HEK293 (cell line): ENCODE measurements at regions not wholly inside any gene's neighbourhood (a gene's known extent, or its start where the extent isn't known, plus 50 kb on each side); places are given as distances from the start of the nearest gene placed in this dataset.

Experiments used
- CTCF ChIA-PET: fragments of 350-600 bp; formaldehyde crosslinking; extraction: SDS; loops from one replicate; lab custom pipeline; 2021; ENCODE audit warnings: antibody characterized with exemption; lab: Yijun Ruan, JAX
- POLR2A ChIA-PET: fragments of 300-600 bp; formaldehyde crosslinking; extraction: SDS; loops from one replicate; lab custom pipeline; 2020; ENCODE audit warnings: antibody characterized with exemption, inconsistent platforms; lab: Yijun Ruan, JAX
- H3K27ac ChIP-seq: fragments of 200-500 bp; sonication (Bioruptor generic); 2 replicates; pipeline ENCODE4 v1.5.1; 2014; ENCODE audit warnings: low read depth, low read length, control low read depth, inconsistent platforms; ENCODE audit errors: extremely low read depth
- H3K36me3 ChIP-seq, 2 experiments: fragments of 200-500 bp in 1 of 2; sonication (Bioruptor generic) in 1 of 2; 1 replicate in 1 of 2; 2 replicates in 1 of 2; pipeline ENCODE4 v1.5.1; 2014 to 2017; ENCODE audit warnings: inconsistent platforms in 2 of 2, low read length in 2 of 2; ENCODE audit not compliant: control insufficient read depth in 2 of 2, insufficient read depth in 1 of 2
- H3K4me1 ChIP-seq: fragments of 200-500 bp; sonication (Bioruptor generic); 2 replicates; pipeline ENCODE4 v1.5.1; 2014; ENCODE audit warnings: mild to moderate bottlenecking, low read length, inconsistent platforms; ENCODE audit not compliant: control insufficient read depth, insufficient read depth
- H3K4me3 ChIP-seq: 2 replicates; pipeline ENCODE4 v1.5.1; 2011; ENCODE audit warnings: low read depth, mild to moderate bottlenecking, control low read depth, low read length, moderate library complexity
- H3K9me3 ChIP-seq: fragments of 200-500 bp; sonication (Bioruptor generic); 2 replicates; pipeline ENCODE4 v1.5.1; 2014; ENCODE audit warnings: low read depth, low read length, inconsistent platforms; ENCODE audit not compliant: control insufficient read depth, insufficient read depth
- HOXA7 ChIP-seq: sonication (generic); formaldehyde crosslinking; IDR thresholded peaks from 2 replicates; pipeline ENCODE4 v1.8.1; 2022; ENCODE audit warnings: missing genetic modification reagents, borderline replicate concordance
- KLF8 ChIP-seq: fragments of 450-650 bp; formaldehyde crosslinking; IDR thresholded peaks from 2 replicates; pipeline ENCODE4 v1.5.1; 2016; ENCODE audit warnings: missing biosample characterization, missing genetic modification characterization
- MZF1 ChIP-seq: fragments of 450-650 bp; formaldehyde crosslinking; IDR thresholded peaks from 2 replicates; pipeline ENCODE4 v1.5.1; 2017; ENCODE audit warnings: missing biosample characterization, missing genetic modification characterization, borderline replicate concordance
- ZFP3 ChIP-seq: fragments of 450-650 bp; formaldehyde crosslinking; IDR thresholded peaks from 2 replicates; pipeline ENCODE4 v1.5.1; 2016; ENCODE audit warnings: low read depth, missing biosample characterization, missing genetic modification characterization
- ZFP69B ChIP-seq: fragments of 450-650 bp; formaldehyde crosslinking; IDR thresholded peaks from 2 replicates; pipeline ENCODE4 v1.5.1; 2016; ENCODE audit warnings: missing biosample characterization, missing genetic modification characterization
- ZNF341 ChIP-seq: fragments of 450-650 bp; formaldehyde crosslinking; IDR thresholded peaks from 2 replicates; pipeline ENCODE4; 2016; ENCODE audit warnings: low read depth, missing biosample characterization, missing genetic modification characterization
- ZNF37A ChIP-seq: fragments of 450-650 bp; IDR thresholded peaks from 2 replicates; pipeline ENCODE4 v1.5.1; 2018; ENCODE audit warnings: missing biosample characterization, missing genetic modification characterization
- ZNF549 ChIP-seq: fragments of 450-650 bp; IDR thresholded peaks from 2 replicates; pipeline ENCODE4 v1.5.1; 2018; ENCODE audit warnings: missing biosample characterization, missing genetic modification characterization, mild to moderate bottlenecking, inconsistent platforms, moderate library complexity
- ZNF626 ChIP-seq: fragments of 450-650 bp; sonication (Bioruptor Pico); formaldehyde crosslinking; IDR thresholded peaks from 2 replicates; pipeline ENCODE4 v1.5.1; 2018; ENCODE audit warnings: missing biosample characterization, missing genetic modification characterization, inconsistent platforms
- ZNF664 ChIP-seq: fragments of 450-650 bp; formaldehyde crosslinking; IDR thresholded peaks from 2 replicates; pipeline ENCODE4 v1.5.1; 2016; ENCODE audit warnings: missing biosample characterization, missing genetic modification characterization
- ZNF670 ChIP-seq: fragments of 450-650 bp; formaldehyde crosslinking; IDR thresholded peaks from 2 replicates; pipeline ENCODE4 v1.5.1; 2016; ENCODE audit warnings: missing biosample characterization, missing genetic modification characterization, low read depth
- ZNF785 ChIP-seq: fragments of 450-650 bp; formaldehyde crosslinking; IDR thresholded peaks from 2 replicates; pipeline ENCODE4 v1.5.1; 2016; ENCODE audit warnings: missing biosample characterization, missing genetic modification characterization
- TF ChIP-seq, protein P1 (sequence below): fragments of 450-650 bp; formaldehyde crosslinking; conservative IDR thresholded peaks from 2 replicates; pipeline ENCODE4 v1.5.1; 2016; ENCODE audit warnings: low read depth, missing biosample characterization, missing genetic modification characterization
- TF ChIP-seq, protein P2 (sequence below): fragments of 450-650 bp; formaldehyde crosslinking; IDR thresholded peaks from 2 replicates; pipeline ENCODE4 v1.5.1; 2016; ENCODE audit warnings: missing biosample characterization, missing genetic modification characterization
- TF ChIP-seq, protein P3 (sequence below): fragments of 450-650 bp; formaldehyde crosslinking; IDR thresholded peaks from 2 replicates; pipeline ENCODE4 v1.5.1; 2016; ENCODE audit warnings: missing biosample characterization, missing genetic modification characterization, borderline replicate concordance
- TF ChIP-seq, protein P4 (sequence below): fragments of 450-650 bp; formaldehyde crosslinking; IDR thresholded peaks from 2 replicates; pipeline ENCODE4 v1.5.1; 2016; ENCODE audit warnings: missing biosample characterization, missing genetic modification characterization

DNA sequence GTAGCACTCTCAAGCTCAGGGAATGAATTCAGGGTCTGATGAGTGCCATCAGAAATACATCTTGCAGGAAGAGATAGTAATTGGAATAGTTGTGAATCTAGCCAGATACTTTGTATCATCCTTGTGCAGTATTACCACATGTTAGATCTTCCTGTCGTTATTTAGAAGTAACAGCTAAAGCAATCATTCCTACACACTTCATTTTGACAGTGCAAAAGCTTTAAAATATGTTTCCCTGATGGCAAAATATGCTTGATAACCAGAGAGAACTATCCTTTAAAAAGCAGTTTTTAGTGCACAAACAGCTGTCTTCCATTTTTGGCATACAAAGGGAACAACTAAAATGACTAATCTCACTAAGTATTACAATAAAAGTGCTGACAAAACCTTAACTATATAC lies 149.5 kb upstream of the SLC38A2 start:
- CTCF ChIA-PET = no interaction called here
- Histone ChIP-seq H3K9me3 (no peaks in the 10 kb centered on the region), H3K36me3 (no peaks in the 10 kb centered on the region), H3K4me1 (no peaks in the 10 kb centered on the region), H3K27ac (no peak overlapping the region), H3K4me3 (no peak overlapping the region)
- no peak for TF ChIP-seq ZNF37A (tag by site-specific recombination)
- TF ChIP-seq MZF1 = no peak
- no peak for TF ChIP-seq KLF8 (tag by site-specific recombination)
- no peak for TF ChIP-seq ZNF341 (tag by site-specific recombination)
- TF ChIP-seq, protein P1, sequence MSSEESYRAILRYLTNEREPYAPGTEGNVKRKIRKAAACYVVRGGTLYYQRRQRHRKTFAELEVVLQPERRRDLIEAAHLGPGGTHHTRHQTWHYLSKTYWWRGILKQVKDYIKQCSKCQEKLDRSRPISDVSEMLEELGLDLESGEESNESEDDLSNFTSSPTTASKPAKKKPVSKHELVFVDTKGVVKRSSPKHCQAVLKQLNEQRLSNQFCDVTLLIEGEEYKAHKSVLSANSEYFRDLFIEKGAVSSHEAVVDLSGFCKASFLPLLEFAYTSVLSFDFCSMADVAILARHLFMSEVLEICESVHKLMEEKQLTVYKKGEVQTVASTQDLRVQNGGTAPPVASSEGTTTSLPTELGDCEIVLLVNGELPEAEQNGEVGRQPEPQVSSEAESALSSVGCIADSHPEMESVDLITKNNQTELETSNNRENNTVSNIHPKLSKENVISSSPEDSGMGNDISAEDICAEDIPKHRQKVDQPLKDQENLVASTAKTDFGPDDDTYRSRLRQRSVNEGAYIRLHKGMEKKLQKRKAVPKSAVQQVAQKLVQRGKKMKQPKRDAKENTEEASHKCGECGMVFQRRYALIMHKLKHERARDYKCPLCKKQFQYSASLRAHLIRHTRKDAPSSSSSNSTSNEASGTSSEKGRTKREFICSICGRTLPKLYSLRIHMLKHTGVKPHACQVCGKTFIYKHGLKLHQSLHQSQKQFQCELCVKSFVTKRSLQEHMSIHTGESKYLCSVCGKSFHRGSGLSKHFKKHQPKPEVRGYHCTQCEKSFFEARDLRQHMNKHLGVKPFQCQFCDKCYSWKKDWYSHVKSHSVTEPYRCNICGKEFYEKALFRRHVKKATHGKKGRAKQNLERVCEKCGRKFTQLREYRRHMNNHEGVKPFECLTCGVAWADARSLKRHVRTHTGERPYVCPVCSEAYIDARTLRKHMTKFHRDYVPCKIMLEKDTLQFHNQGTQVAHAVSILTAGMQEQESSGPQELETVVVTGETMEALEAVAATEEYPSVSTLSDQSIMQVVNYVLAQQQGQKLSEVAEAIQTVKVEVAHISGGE (tag by site-specific recombination) = no peak
- TF ChIP-seq ZFP69B (tag by site-specific recombination) = no peak
- no peak for TF ChIP-seq ZNF664
- no peak for TF ChIP-seq ZNF785 (tag by site-specific recombination)
- TF ChIP-seq, protein P2, sequence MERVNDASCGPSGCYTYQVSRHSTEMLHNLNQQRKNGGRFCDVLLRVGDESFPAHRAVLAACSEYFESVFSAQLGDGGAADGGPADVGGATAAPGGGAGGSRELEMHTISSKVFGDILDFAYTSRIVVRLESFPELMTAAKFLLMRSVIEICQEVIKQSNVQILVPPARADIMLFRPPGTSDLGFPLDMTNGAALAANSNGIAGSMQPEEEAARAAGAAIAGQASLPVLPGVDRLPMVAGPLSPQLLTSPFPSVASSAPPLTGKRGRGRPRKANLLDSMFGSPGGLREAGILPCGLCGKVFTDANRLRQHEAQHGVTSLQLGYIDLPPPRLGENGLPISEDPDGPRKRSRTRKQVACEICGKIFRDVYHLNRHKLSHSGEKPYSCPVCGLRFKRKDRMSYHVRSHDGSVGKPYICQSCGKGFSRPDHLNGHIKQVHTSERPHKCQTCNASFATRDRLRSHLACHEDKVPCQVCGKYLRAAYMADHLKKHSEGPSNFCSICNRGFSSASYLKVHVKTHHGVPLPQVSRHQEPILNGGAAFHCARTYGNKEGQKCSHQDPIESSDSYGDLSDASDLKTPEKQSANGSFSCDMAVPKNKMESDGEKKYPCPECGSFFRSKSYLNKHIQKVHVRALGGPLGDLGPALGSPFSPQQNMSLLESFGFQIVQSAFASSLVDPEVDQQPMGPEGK (tag by site-specific recombination) = no peak
- TF ChIP-seq, protein P3, sequence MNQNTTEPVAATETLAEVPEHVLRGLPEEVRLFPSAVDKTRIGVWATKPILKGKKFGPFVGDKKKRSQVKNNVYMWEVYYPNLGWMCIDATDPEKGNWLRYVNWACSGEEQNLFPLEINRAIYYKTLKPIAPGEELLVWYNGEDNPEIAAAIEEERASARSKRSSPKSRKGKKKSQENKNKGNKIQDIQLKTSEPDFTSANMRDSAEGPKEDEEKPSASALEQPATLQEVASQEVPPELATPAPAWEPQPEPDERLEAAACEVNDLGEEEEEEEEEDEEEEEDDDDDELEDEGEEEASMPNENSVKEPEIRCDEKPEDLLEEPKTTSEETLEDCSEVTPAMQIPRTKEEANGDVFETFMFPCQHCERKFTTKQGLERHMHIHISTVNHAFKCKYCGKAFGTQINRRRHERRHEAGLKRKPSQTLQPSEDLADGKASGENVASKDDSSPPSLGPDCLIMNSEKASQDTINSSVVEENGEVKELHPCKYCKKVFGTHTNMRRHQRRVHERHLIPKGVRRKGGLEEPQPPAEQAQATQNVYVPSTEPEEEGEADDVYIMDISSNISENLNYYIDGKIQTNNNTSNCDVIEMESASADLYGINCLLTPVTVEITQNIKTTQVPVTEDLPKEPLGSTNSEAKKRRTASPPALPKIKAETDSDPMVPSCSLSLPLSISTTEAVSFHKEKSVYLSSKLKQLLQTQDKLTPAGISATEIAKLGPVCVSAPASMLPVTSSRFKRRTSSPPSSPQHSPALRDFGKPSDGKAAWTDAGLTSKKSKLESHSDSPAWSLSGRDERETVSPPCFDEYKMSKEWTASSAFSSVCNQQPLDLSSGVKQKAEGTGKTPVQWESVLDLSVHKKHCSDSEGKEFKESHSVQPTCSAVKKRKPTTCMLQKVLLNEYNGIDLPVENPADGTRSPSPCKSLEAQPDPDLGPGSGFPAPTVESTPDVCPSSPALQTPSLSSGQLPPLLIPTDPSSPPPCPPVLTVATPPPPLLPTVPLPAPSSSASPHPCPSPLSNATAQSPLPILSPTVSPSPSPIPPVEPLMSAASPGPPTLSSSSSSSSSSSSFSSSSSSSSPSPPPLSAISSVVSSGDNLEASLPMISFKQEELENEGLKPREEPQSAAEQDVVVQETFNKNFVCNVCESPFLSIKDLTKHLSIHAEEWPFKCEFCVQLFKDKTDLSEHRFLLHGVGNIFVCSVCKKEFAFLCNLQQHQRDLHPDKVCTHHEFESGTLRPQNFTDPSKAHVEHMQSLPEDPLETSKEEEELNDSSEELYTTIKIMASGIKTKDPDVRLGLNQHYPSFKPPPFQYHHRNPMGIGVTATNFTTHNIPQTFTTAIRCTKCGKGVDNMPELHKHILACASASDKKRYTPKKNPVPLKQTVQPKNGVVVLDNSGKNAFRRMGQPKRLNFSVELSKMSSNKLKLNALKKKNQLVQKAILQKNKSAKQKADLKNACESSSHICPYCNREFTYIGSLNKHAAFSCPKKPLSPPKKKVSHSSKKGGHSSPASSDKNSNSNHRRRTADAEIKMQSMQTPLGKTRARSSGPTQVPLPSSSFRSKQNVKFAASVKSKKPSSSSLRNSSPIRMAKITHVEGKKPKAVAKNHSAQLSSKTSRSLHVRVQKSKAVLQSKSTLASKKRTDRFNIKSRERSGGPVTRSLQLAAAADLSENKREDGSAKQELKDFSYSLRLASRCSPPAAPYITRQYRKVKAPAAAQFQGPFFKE (tag by site-specific recombination) = no peak
- TF ChIP-seq HOXA7 (CRISPR knock-in tag) = no peak
- no peak for TF ChIP-seq ZNF549
- TF ChIP-seq ZFP3 (tag by site-specific recombination) = no peak
- no peak for TF ChIP-seq ZNF626 (tag by site-specific recombination)
- TF ChIP-seq, protein P4, sequence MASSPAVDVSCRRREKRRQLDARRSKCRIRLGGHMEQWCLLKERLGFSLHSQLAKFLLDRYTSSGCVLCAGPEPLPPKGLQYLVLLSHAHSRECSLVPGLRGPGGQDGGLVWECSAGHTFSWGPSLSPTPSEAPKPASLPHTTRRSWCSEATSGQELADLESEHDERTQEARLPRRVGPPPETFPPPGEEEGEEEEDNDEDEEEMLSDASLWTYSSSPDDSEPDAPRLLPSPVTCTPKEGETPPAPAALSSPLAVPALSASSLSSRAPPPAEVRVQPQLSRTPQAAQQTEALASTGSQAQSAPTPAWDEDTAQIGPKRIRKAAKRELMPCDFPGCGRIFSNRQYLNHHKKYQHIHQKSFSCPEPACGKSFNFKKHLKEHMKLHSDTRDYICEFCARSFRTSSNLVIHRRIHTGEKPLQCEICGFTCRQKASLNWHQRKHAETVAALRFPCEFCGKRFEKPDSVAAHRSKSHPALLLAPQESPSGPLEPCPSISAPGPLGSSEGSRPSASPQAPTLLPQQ (tag by site-specific recombination) = no peak
- no peak for TF ChIP-seq ZNF670 (tag by site-specific recombination)
- POLR2A ChIA-PET = no interaction called here
